OCI-LY7 (cell line): ENCODE measurements at regions not wholly inside any gene's neighbourhood (a gene's known extent, or its start where the extent isn't known, plus 50 kb on each side); places are given as distances from the start of the nearest gene placed in this dataset.

ENCODE experiments used
- CTCF ChIP-seq: fragments of 200-600 bp; sonication (generic); conservative IDR thresholded peaks from 2 replicates; pipeline ENCODE4 v1.5.1; 2014; ENCODE audit warnings: mild to moderate bottlenecking, antibody characterized with exemption, low read length, moderate library complexity, mixed read lengths
- EZH2phosphoT487 ChIP-seq: fragments of 200-600 bp; sonication (generic); IDR thresholded peaks from 2 replicates; pipeline ENCODE4 v1.6.1; 2018; ENCODE audit warnings: low read depth, borderline replicate concordance, mild to moderate bottlenecking, mixed run types, antibody characterized with exemption, low read length, moderate library complexity, mixed read lengths

- TF ChIP-seq CTCF = no peak
- TF ChIP-seq EZH2phosphoT487 = no peak
Observed at GRCh38 chr9:102114557-102114956, 376.1 kb upstream of the GRIN3A start.
